HG02840 (cell line): ENCODE measurements at regions not wholly inside any gene's neighbourhood (a gene's known extent, or its start where the extent isn't known, plus 50 kb on each side); places are given as distances from the start of the nearest gene placed in this dataset.

ENCODE experiments used
- ATAC-seq: cut with Tn5 transposase; IDR thresholded peaks from one replicate; pipeline ENCODE4 v1.9.1; 2021; ENCODE audit warnings: mild to moderate bottlenecking, moderate library complexity, moderate number of reproducible peaks; ENCODE audit not compliant: unreplicated experiment, low FRiP score

DNA sequence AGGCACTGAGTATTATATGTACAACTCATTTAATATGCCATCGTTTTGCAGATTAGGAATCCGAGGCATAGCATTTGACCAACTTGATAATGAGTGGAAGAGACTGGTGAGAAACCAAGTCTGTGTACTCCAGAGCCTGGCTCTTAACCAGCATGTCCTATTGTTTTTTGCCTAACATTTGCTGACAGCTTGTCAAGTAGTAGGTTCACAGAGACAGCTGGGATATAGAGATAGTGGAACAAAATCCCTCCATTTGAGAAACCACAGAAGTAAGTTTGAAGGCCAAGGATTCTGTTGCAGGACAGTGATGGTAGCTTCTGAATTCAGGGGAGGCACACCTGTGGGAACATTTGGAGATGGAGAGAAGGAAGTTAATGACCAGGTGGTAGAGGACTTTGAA lies 206.9 kb upstream of the PRPS1L1 start:
- ATAC-seq = no peak

DNA sequence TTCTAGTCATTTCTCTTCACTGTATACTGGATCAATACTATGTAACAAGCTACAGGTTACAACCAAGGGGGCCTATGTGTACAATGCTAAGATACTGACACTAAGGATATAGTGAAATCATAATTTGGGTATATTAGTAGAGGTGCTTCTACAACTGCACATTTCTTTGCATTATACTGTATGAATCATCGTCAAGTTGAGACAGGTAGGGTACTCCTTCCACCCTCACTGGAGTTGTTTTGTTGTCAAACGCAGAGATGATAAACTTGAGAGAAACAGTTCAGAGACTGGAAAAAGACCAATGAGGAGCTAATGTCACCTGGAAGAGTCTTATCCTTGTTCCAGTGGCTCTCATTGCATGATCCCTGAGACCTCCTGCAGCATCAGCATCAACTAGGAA lies 208.2 kb upstream of the PRPS1L1 start:
- no peak for ATAC-seq

- ATAC-seq = no peak
These were observed 211.6 kb upstream of the PRPS1L1 start for GRCh38 chr7:18239212-18239611.

GRCh38 chr7:18241543-18242231 lies 214.0 kb upstream of the PRPS1L1 start:
- no peak for ATAC-seq

DNA sequence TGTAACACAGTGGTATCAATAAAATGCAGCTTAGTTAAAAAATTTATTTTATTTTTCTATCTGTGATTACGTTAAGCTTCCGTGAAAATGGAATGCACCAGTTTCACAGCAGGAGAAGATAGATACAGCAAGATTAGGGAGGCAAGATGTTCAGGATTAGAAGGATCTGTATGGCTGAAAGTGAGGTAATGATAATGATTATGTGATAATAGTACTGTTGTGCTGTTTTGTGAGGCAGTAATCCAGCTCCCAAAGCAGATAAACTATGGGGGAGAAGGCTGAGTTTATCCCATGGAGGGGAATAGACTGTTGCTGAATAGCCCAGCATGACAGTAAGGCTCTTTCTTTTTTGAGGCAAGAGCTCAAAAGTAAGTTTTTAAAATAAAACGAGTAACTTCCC lies 216.1 kb upstream of the PRPS1L1 start:
- no peak for ATAC-seq

- ATAC-seq = no peak
These were observed 222.5 kb upstream of the PRPS1L1 start for GRCh38 chr7:18250133-18250532.

GRCh38 chr7:18257711-18258110 lies 230.1 kb upstream of the PRPS1L1 start:
- no peak for ATAC-seq

- ATAC-seq = no peak
These were observed 233.5 kb upstream of the HDAC9 start for GRCh38 chr7:18262058-18262457.

GRCh38 chr7:18265611-18266281 lies 229.8 kb upstream of the HDAC9 start:
- ATAC-seq = no peak

DNA sequence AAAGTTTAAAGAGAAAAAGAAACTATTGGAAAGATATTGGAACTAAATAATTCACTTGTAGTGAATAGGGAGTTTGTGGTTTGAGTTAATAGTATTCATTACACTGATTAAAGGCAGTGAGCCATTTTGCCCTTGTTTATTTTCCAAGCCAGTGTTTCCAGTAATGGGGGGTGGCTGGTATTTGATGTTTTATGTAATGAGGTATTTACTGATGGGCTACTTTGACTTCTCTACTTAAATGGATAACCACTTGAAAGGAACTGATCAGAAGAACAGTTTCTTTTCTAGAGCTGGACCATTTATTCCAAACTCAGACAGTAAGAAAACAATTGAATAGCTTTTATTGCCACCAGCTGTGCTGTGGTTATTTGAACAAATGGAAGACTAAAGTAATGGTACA lies 227.0 kb upstream of the HDAC9 start:
- ATAC-seq = no peak

- no peak for ATAC-seq
These were observed 219.2 kb upstream of the HDAC9 start for GRCh38 chr7:18276380-18276779.

- ATAC-seq = no peak
These were observed 217.2 kb upstream of the HDAC9 start for GRCh38 chr7:18278316-18278715.

- no peak for ATAC-seq
These were observed 212.5 kb upstream of the HDAC9 start for GRCh38 chr7:18283045-18283444.

GRCh38 chr7:18287482-18287881 lies 208.1 kb upstream of the HDAC9 start:
- no peak for ATAC-seq

GRCh38 chr7:18288322-18289037 lies 207.1 kb upstream of the HDAC9 start:
- no peak for ATAC-seq

GRCh38 chr7:18289788-18290187 lies 205.8 kb upstream of the HDAC9 start:
- no peak for ATAC-seq

- peak; percentile 46 for ATAC-seq
These were observed 205.3 kb upstream of the HDAC9 start for GRCh38 chr7:18290223-18290622.

DNA sequence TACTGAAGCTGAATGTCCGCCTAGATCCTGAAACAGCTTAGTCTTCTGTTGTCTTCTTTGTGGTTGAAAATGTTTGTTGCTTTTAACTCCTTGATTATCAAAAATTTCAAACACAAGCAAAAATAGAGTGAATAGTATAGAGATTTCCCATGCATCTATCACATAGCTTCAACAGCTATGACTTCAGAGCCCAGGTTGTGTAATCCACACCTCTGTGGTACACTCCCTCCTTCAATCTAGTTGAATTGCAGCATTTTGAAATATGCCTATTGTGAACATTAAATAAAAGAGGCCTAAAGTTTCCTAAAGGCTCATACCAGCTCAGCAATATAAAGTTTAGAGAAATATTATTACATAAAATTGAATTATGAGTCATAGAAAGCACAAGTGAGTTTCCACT lies 204.7 kb upstream of the HDAC9 start:
- ATAC-seq = no peak

DNA sequence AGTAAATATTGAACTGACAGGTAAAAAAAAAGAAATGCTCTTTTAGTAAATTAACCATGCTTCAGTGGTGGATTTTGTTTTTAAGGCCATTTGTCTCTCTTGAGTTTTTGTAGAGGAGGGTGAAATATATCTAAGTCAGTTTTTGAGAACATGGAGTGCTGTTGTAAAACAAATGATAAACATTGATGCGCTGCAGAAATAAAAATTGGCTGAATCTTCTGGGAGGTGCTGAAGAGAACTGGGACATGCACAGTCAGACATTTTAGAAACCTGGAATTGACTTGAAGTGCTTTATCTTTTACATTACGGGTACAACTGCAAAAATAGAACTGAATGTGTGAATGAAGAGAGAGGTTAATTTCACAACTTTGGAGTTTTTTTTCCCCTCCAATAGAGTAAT lies 203.0 kb upstream of the HDAC9 start:
- ATAC-seq = no peak

GRCh38 chr7:18293759-18294158 lies 201.8 kb upstream of the HDAC9 start:
- ATAC-seq = no peak

- no peak for ATAC-seq
These were observed 201.1 kb upstream of the HDAC9 start for GRCh38 chr7:18294411-18294810.
